ENCODE measurements at regions not wholly inside any gene's neighbourhood (a gene's known extent, or its start where the extent isn't known, plus 50 kb on each side); places are given as distances from the start of the nearest gene placed in this dataset.
"Not testable (repeated sequence)": the region's sequence is repeated elsewhere in the genome, so short reads cannot be mapped to it uniquely, and the experiment has no call there.

DNA sequence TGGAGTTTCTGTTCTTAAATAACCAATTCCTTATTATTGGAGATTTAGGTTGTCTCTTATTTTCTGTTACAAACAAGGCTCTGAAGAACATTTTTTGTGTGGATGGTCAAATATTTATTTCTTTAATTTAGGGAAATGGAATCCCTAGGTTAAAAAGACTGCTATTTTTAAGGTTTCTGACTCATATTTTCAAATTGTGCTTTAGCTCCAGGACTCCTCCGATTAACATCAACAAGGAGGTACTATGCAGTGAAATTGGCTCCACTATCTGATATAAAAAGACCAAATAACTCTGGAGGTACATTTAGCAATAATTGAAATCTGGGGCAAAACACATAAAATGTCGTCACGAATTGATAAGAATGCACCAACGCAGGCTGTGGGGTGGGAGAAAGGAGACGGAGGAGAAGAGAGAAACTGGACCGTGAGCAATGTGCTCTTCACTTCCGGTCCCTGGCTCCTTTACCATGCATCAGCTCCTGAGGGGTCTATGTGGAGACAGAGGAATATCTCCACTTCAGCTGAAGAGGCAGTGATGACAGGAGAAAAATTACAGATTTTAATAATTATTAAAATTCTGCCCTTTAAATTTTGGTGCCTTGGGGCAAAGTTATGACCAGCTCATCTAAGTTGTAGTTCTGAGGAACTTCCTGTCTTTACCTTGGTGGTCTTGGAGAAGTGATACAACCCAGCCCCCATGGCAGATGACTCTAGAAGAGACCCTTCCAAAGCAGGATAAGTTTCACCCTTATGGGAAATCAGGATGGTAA is 90.2 kb upstream of the BTG1 start:
- Mint-ChIP-seq H3K36me3 (ENCODE audit: low read depth) (no peaks in the 10 kb centered on the region), H3K27me3 (no peaks in the 10 kb centered on the region), H3K27ac (no peak overlapping the region), H3K9me3 (no peaks in the 10 kb centered on the region), H3K4me1 (ENCODE audit: low read depth) (peaks cover 29% of the 10 kb centered on the region), H3K4me3 (no peak overlapping the region)

DNA sequence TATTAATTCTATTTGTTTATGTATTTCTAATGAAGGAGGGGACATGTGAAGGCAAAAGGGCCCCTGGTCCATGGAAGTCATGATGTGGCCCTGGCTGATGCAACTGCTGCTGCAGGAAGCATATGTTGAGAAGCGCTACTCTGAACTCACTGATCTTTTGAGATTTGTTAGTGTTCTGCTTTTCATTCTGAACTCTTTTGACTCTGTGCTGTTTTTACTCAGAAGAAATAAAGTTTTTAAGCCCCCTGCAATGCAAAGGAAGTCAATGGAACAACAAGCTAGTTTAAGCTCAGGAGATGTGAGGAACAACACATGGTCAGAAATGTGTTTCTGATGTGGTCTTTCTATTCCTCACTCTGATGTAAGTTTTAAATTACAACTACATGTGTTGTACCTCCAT is 88.9 kb upstream of the BTG1 start:
- peak overlapping the region; percentile 88 for H3K27ac Mint-ChIP-seq
- H3K36me3 Mint-ChIP-seq (ENCODE audit: low read depth), result no peaks in the 10 kb centered on the region
- H3K9me3 Mint-ChIP-seq, result no peaks in the 10 kb centered on the region
- peaks cover 29% of the 10 kb centered on the region for H3K4me1 Mint-ChIP-seq (ENCODE audit: low read depth)
- no peak overlapping the region for H3K4me3 Mint-ChIP-seq
- no peaks in the 10 kb centered on the region for H3K27me3 Mint-ChIP-seq

DNA sequence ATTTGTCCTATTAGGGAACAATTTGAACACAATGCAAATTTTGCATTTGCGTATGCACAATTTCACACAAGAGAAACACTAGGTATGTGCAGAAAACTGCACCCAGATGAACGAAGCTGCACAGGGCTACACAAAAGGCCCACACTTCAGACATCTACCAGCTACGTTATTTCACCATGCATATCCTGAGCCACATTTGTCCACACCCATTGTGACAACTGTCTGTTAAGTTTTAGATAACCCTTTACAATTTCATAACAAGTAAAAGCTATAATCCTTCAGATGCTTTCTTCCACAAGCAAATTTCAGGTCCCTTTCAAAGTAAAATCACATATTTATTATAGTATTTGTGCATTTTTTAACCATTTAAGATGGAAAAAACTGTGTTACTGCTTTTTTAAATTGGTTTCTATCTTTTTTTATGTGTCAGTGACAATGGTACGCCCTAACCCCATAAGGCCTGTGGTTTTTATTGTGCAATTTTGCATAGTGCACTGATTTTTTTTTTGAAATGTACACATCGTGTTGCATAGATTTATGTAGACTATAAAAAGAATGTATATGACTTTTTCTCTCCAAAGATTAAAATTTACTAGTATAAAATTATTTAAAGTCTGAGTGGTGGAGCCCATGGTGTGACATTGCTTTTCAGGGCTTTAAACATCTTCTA is 87.8 kb upstream of the BTG1 start:
- Mint-ChIP-seq H3K27me3 (no peaks in the 10 kb centered on the region), H3K36me3 (ENCODE audit: low read depth) (no peaks in the 10 kb centered on the region), H3K9me3 (no peaks in the 10 kb centered on the region), H3K4me3 (no peak overlapping the region), H3K4me1 (ENCODE audit: low read depth) (peaks cover 29% of the 10 kb centered on the region), H3K27ac (peak overlapping the region; percentile 31)

DNA sequence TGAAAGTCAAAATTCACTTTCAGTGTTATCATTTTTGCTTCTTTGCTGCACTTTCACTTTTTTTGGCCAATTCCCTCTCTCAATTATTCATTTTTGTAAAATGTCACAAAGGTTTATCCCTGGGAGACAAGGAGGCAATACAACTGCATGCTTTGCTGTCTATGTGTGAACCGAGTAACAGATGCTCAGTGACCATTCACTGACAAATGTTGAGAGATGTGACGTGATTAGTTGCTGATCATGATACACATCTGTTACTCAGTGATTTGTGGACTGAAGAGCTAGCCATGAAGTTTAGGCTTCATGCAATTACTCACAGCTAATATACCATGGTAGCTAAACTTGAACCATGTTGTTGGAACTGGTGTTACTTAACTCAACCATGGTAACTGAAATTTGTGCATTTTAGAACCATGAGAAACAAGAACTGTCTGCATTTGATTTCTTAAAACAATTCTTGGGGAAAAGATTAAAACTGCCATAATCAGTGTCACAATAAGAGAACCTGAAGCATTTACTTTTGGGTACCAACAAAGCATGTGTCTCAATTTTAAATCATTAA is 86.8 kb upstream of the BTG1 start:
- not testable (repeated sequence) for H3K9me3 Mint-ChIP-seq; H3K36me3 Mint-ChIP-seq (ENCODE audit: low read depth); H3K27me3 Mint-ChIP-seq; H3K27ac Mint-ChIP-seq; H3K4me3 Mint-ChIP-seq
- peaks cover 25% of the 10 kb centered on the region for H3K4me1 Mint-ChIP-seq (ENCODE audit: low read depth)

DNA sequence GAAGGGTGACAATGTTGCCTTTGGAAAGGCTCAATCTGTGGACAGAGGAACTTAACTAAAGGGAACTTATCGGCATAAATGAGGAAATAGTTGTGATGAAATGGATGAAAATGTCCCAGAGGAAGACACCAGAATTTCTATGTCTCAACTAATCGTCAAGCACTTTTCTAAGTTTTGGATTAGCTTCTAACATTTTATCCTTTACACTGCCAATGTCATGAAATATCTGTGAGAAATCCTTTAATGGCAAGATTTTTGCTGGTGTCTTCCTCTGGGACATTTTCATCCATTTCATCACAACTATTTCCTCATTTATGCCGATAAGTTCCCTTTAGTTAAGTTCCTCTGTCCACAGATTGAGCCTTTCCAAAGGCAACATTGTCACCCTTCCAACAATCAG is 86.3 kb upstream of the BTG1 start:
- H3K9me3 Mint-ChIP-seq; H3K27ac Mint-ChIP-seq; H3K27me3 Mint-ChIP-seq; H3K4me3 Mint-ChIP-seq; H3K36me3 Mint-ChIP-seq (ENCODE audit: low read depth): not testable (repeated sequence)
- peaks cover 22% of the 10 kb centered on the region for H3K4me1 Mint-ChIP-seq (ENCODE audit: low read depth)

DNA sequence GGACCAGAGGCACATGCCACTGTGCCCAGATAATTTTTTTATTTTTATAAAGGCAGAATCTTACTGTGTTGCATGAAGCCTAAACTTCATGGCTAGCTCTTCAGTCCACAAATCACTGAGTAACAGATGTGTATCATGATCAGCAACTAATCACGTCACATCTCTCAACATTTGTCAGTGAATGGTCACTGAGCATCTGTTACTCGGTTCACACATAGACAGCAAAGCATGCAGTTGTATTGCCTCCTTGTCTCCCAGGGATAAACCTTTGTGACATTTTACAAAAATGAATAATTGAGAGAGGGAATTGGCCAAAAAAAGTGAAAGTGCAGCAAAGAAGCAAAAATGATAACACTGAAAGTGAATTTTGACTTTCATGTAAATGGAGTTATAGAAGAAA is 85.9 kb upstream of the BTG1 start:
- not testable (repeated sequence) for H3K27me3 Mint-ChIP-seq; H3K4me3 Mint-ChIP-seq; H3K9me3 Mint-ChIP-seq; H3K27ac Mint-ChIP-seq; H3K36me3 Mint-ChIP-seq (ENCODE audit: low read depth)
- peaks cover 22% of the 10 kb centered on the region for H3K4me1 Mint-ChIP-seq (ENCODE audit: low read depth)

DNA sequence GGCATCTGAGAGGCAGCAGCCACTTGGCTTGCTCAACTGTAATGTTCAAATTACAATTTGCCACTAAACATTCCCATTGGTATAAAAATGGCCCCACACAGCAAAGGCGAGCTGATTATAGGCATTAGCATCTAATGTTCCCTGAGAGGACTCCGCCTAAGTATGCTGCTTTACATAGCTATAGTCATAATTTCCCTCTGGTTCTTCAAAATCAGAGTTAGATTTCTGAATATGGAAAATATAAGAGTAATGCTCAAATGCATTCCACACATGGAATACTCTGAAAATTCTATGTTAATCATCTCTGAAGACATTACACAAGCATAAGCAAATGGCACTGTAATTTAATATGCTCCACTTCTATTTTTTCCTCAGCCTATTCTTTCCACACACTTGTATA is 83.7 kb upstream of the BTG1 start:
- Mint-ChIP-seq H3K36me3 (ENCODE audit: low read depth) (no peaks in the 10 kb centered on the region), H3K27me3 (no peaks in the 10 kb centered on the region), H3K27ac (no peak overlapping the region), H3K9me3 (no peaks in the 10 kb centered on the region), H3K4me1 (ENCODE audit: low read depth) (peaks cover 18% of the 10 kb centered on the region), H3K4me3 (no peak overlapping the region)

DNA sequence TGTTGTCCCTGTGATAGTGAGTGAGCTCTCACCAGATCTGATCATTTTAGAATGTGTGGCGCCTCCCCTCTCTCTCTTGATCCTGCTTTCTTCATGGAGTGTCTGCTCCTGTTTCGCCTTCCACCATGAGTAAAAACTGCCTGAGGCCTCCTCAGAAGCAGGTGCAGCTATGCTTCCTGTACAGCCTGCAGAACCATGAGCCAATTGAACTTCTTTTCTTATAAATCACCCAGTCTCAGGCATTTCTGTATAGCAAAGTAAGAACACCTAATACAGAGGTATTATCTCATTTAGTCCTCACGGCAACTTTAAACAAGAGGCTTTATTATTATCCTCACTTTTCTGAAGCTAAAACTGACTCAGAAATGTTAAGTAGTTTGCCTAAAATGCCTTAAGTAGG is 81.3 kb upstream of the BTG1 start:
- Mint-ChIP-seq H3K9me3 (no peaks in the 10 kb centered on the region), H3K27ac (no peak overlapping the region), H3K4me3 (no peak overlapping the region), H3K4me1 (ENCODE audit: low read depth) (peaks cover 4% of the 10 kb centered on the region), H3K27me3 (no peaks in the 10 kb centered on the region), H3K36me3 (ENCODE audit: low read depth) (no peaks in the 10 kb centered on the region)

DNA sequence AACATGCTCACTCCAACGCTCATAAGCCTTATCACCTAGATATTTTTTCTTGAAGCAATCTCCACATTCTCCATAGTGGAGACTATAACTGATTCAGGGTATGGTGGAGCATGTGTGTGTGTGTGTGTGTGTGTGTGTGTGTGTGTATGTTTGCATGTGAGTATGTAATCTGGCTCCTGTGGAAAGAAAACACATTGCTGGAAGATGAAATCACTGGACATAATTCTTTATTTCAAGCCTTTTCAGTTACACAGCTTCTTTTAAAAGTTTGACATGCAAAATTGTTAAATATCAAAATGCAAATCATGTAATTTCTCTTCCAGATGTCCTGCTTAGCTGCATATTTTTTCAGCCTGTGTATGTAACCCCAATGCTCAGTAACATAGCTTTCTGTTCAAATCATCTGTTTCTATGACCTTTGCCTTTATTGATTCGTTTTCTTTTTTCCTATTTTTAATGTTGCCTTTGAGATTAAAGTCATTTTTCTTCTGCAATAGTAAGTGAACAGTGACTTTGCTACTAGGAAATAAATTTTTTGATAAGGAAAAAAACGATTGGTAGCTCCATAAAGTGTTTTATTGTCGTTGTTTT is 80.5 kb upstream of the BTG1 start:
- Mint-ChIP-seq H3K4me3 (no peak overlapping the region), H3K9me3 (no peaks in the 10 kb centered on the region), H3K4me1 (ENCODE audit: low read depth) (peaks cover 4% of the 10 kb centered on the region), H3K27ac (no peak overlapping the region), H3K27me3 (no peaks in the 10 kb centered on the region), H3K36me3 (ENCODE audit: low read depth) (no peaks in the 10 kb centered on the region)

DNA sequence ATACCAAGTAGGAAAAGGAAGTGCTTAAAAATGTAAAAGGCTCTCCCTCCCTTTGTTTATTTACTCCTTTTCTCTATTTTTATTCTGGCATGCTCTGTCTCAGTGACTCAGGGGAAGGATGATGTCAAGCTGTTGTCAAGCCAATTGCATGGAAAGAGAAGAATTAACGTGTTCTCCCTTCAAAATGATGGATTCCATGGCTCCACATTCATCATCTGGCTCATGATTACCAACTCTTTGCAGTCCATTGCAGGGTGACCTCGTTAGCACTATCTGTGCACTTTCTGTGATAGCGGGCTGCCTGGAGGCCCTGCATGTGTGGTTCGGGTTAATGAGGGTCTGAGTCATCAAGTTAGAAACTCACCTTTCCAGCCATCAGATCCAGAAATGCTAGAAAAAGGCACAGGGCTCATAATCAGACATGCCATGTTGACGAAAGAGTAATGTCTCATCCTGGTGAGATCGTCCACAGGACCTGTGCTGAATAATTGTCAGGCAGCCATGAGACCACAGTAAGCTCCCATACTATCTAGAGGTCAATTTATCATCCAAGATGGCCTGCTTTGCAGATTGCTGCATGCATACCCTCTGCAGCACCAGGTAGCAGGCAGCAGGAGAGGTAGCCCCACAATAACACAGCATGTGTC is 79.2 kb upstream of the BTG1 start:
- Mint-ChIP-seq H3K36me3 (ENCODE audit: low read depth) (no peaks in the 10 kb centered on the region), H3K4me1 (ENCODE audit: low read depth) (peaks cover 4% of the 10 kb centered on the region), H3K27me3 (no peaks in the 10 kb centered on the region), H3K27ac (no peak overlapping the region), H3K4me3 (no peak overlapping the region), H3K9me3 (no peaks in the 10 kb centered on the region)

DNA sequence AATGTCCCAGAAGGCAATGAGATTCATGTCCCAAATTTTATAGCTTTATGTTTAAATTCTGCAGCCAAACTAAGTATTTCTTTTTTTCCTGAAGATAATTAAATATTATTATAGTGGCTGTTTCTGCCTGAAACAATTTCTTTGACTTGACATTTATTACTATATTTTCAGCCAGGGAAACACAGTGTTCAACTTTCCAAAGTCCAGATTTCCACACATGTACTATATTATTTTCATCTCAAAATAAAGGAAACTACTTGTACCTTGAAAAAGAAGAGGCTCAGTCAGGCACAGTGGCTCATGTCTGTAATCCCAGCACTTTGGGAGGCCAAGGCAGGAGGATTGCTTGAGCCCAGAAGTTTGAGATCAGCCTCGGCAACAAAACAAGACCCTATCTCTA is 77.8 kb upstream of the BTG1 start:
- Mint-ChIP-seq H3K9me3 (peaks cover 3% of the 10 kb centered on the region), H3K36me3 (ENCODE audit: low read depth) (no peaks in the 10 kb centered on the region), H3K4me1 (ENCODE audit: low read depth) (peaks cover 14% of the 10 kb centered on the region), H3K4me3 (no peak overlapping the region), H3K27me3 (no peaks in the 10 kb centered on the region), H3K27ac (no peak overlapping the region)

DNA sequence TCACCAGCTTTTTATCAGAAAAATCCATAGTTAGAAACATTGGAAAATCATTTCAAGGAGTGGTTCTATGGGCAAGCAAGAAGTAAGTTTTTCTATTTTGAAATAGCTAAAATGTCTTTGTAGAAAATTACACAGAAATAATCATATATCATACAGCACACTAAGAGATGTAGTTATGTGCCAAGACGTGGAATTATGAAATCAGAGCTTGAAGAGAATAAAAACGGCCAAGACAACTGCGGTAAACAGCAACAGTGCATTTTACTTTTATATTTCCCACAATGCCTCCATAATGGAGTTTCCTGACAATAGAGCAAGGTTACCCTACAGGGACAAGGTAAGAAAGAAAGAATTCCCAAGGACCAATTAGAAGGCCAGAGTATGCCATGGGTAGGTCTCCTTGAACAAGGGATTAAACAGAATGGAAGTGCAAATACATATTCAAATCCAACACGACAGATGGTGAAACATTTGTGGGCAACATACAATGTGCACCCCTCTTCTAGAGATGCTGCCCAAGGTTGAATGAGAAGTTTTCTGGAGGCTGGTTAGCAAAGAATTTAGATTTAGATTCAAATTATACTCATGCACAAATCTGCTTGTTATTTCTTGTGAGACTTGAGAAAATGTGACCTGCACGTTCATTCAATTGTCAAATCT is 76.1 kb upstream of the BTG1 start:
- no peaks in the 10 kb centered on the region for H3K36me3 Mint-ChIP-seq (ENCODE audit: low read depth)
- H3K4me3 Mint-ChIP-seq, result no peak overlapping the region
- peaks cover 22% of the 10 kb centered on the region for H3K4me1 Mint-ChIP-seq (ENCODE audit: low read depth)
- no peaks in the 10 kb centered on the region for H3K27me3 Mint-ChIP-seq
- peaks cover 3% of the 10 kb centered on the region for H3K9me3 Mint-ChIP-seq
- no peak overlapping the region for H3K27ac Mint-ChIP-seq

DNA sequence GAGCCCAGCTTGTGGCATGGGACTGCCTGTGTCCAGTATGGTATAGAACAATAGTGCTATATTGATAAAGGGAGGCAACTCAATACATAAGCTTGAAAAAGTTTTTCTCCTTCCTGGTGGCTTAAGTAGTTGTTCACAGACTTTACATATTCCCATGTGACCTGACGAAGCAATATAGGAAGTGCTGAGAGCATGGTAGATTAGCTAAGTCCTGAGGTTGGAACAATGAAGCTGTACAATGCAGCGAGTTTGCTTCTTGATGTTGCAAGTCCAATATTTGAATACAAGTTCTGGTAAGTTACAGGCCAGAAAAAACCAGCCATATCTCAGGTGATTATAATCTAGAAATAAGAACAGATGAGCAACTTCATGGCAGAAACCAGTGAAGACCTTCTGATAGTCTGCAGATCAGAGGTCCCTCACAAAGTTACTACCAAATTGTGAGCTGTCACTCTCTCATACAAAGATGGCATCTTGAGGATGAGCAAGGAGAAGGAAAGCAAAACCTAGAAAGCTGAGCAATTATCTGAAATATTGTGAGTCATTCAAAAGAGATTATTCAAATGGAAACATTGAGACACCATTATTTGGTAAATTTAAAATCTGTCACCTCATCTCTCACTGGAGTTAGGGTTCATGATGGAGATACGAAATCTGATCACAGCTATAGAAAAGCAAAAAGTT is 72.9 kb upstream of the BTG1 start:
- Mint-ChIP-seq H3K36me3 (ENCODE audit: low read depth) (no peaks in the 10 kb centered on the region), H3K27ac (peak overlapping the region; percentile 43), H3K9me3 (peaks cover 6% of the 10 kb centered on the region), H3K4me1 (ENCODE audit: low read depth) (peaks cover 23% of the 10 kb centered on the region), H3K4me3 (peak overlapping the region; percentile 15), H3K27me3 (no peaks in the 10 kb centered on the region)

DNA sequence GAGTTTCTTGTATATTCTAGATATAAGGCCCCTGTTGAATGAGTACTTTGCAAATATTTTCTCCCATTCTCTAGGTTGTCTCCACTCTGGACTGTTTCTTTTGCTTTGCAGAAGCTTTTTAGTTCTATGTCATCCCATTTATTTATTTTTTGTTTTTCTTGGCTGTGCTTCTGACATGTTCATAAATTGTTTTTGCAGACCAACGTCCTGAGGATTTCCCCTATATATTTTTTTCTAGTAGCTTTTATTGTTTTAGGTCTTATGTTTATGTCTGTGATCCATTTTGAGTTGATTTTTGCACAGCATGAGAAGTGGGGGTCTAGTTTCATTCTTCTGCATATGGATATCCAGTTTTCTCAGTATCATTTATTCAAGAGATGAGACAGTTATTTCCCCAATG is 70.4 kb upstream of the BTG1 start:
- H3K4me3 Mint-ChIP-seq, result no peak overlapping the region
- no peaks in the 10 kb centered on the region for H3K36me3 Mint-ChIP-seq (ENCODE audit: low read depth)
- peaks cover 29% of the 10 kb centered on the region for H3K4me1 Mint-ChIP-seq (ENCODE audit: low read depth)
- H3K27ac Mint-ChIP-seq, result no peak overlapping the region
- H3K9me3 Mint-ChIP-seq, result peaks cover 13% of the 10 kb centered on the region
- H3K27me3 Mint-ChIP-seq, result no peaks in the 10 kb centered on the region
